ENCODE measurements at regions not wholly inside any gene's neighbourhood (a gene's known extent, or its start where the extent isn't known, plus 50 kb on each side); places are given as distances from the start of the nearest gene placed in this dataset.

- TF ChIP-seq CTCF (IDR thresholded peaks at IDR 0.05) = no peak
- TF ChIP-seq POLR2A (IDR thresholded peaks at IDR 0.05) = no peak
- no peak for TF ChIP-seq EP300 (IDR thresholded peaks at IDR 0.05)
Observed at GRCh38 chr20:60255415-60255814, 297.2 kb downstream of the CDH26 start.
